ENCODE measurements at regions not wholly inside any gene's neighbourhood (a gene's known extent, or its start where the extent isn't known, plus 50 kb on each side); places are given as distances from the start of the nearest gene placed in this dataset.

DNA sequence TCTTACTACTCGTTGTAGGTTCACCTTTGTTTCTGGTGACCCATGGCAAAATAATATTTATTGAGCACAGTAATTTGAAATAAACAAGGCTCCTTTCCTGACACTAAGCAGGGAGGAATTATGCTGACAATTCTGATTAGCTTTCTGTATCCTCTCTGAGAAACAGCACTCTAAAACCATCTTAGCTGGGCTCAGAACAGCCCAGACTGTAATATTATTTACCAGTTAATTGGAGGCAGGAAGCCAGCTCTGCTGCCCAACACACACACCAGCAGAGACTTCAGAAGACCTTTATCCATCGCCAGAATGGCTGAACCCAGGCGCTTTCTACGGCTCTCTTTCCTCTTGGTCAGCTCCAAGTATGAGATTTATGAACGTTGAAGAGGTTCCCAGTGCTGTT, 77.6 kb upstream of the FMN2 start:
- TF ChIP-seq, protein P1, sequence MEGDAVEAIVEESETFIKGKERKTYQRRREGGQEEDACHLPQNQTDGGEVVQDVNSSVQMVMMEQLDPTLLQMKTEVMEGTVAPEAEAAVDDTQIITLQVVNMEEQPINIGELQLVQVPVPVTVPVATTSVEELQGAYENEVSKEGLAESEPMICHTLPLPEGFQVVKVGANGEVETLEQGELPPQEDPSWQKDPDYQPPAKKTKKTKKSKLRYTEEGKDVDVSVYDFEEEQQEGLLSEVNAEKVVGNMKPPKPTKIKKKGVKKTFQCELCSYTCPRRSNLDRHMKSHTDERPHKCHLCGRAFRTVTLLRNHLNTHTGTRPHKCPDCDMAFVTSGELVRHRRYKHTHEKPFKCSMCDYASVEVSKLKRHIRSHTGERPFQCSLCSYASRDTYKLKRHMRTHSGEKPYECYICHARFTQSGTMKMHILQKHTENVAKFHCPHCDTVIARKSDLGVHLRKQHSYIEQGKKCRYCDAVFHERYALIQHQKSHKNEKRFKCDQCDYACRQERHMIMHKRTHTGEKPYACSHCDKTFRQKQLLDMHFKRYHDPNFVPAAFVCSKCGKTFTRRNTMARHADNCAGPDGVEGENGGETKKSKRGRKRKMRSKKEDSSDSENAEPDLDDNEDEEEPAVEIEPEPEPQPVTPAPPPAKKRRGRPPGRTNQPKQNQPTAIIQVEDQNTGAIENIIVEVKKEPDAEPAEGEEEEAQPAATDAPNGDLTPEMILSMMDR (IDR thresholded peaks at IDR 0.05; ENCODE audit: poor library complexity), result no peak
- TF ChIP-seq EZH2 (IDR thresholded peaks at IDR 0.05; ENCODE audit: borderline replicate concordance), result no peak

All from hepatocyte (in vitro differentiated cells).